ENCODE measurements at regions not wholly inside any gene's neighbourhood (a gene's known extent, or its start where the extent isn't known, plus 50 kb on each side); places are given as distances from the start of the nearest gene placed in this dataset.

- no peak for TF ChIP-seq POLR2AphosphoS5 (IDR thresholded peaks at IDR 0.05; ENCODE audit: borderline replicate concordance, low read depth, low read length)
- TF ChIP-seq EZH2 (IDR thresholded peaks at IDR 0.05) = no peak
- no peak for TF ChIP-seq FOXP2 (optimal IDR thresholded peaks at IDR 0.05; ENCODE audit: control extremely low read depth, extremely low read length, insufficient read depth)
Measured at GRCh38 chr6:114844359-114844758, 501.5 kb upstream of the HS3ST5 start.

Data from SK-N-MC (cell line).